ENCODE measurements at regions not wholly inside any gene's neighbourhood (a gene's known extent, or its start where the extent isn't known, plus 50 kb on each side); places are given as distances from the start of the nearest gene placed in this dataset.
"Not testable (repeated sequence)": the region's sequence is repeated elsewhere in the genome, so short reads cannot be mapped to it uniquely, and the experiment has no call there.

- no peak for TF ChIP-seq GATA1 (IDR thresholded peaks at IDR 0.05; ENCODE audit: low read depth, low read length)
- DNase-seq: no peak
Observed at GRCh38 chr22:22374579-22374978, 130.0 kb downstream of the VPREB1 start.

- TF ChIP-seq GATA1 (IDR thresholded peaks at IDR 0.05; ENCODE audit: low read depth, low read length) (no peak), POLR2A (IDR thresholded peaks at IDR 0.05; ENCODE audit: low read length) (no peak)
- no peak for DNase-seq
Observed at GRCh38 chr22:22375576-22376351, 131.2 kb downstream of the VPREB1 start.

GRCh38 chr22:22376352-22376706, 131.7 kb downstream of the VPREB1 start:
- TF ChIP-seq GATA1 (IDR thresholded peaks at IDR 0.05; ENCODE audit: low read depth, low read length) (no peak), POLR2A (IDR thresholded peaks at IDR 0.05; ENCODE audit: low read length) (no peak)
- DNase-seq: no peak

DNA sequence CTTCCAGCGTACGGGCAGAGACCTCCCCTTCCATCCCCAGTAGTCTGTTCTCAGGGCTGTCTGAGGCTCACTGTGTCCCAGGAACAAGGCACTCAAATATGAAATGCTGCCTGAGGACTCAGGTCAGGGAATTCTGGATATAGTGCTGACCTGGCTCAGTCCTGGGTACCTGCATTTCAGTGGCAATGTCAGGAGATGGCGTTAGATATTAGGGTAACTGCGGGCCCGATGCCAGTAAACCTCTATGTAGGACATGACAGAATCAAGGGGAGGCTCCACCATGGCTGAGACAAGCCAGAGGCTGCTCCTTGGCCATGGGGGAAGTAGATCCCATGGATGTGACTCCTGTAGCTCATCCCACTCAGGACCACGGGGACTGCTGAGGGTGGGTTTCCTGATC, 131.7 kb downstream of the ZNF280B start:
- DNase-seq: not testable (repeated sequence)

- TF ChIP-seq POLR2A (IDR thresholded peaks at IDR 0.05; ENCODE audit: low read length) (no peak), GATA1 (IDR thresholded peaks at IDR 0.05; ENCODE audit: low read depth, low read length) (no peak)
Observed at GRCh38 chr22:22377335-22377734, 131.2 kb downstream of the ZNF280B start.

DNA sequence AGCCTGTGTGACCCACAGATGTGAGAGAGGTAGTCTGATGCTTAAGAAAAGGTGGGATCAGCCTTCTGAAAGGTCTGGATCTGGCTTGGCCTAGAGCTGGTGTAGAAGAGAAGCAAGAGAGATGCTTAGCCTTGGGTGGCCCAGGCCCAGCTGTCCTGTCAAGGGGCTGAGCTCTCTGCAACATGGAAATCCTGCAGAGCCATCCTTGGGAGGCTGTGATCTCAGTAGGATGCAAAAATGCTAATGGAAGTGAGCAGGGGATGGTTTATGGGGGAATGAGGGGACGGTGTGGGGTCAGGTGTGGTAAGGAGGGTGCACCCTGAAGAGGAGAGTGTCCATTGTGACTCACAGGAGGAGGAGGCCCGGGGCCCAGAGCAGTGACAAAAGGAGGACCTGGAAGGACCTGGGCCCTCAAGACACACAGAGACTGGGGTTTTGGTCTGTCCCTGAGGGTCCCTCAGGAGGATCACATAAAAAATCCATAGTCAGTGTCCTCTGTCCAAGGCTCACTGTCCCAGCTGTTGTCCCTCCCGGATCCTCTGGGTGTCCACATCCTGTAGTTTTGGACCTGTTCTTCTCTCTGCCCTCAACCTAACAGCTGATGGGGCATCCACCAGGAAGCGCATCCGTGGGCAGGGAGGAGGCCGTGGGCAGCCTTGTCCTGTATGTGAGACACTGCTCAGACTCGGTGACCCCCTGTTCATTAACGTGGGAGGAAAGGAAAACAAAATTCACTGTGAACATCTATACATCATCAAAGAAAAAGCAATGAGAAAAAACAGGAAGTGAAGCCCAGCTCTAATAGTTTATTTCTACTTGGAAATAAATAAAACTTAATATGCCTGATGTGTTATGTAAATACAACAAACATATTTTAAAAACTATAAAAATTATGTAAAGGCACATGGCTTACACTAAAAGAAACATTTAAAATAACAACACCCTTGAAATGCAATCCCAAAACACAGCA, 129.8 kb downstream of the ZNF280B start:
- DNase-seq: no peak

More at GRCh38 chr22:22377335-22377734, 131.2 kb downstream of the ZNF280B start:
- no peak for DNase-seq

GRCh38 chr22:22380098-22381030, 128.2 kb downstream of the ZNF280B start:
- TF ChIP-seq GATA1 (IDR thresholded peaks at IDR 0.05; ENCODE audit: low read depth, low read length): no peak
- no peak for TF ChIP-seq POLR2A (IDR thresholded peaks at IDR 0.05; ENCODE audit: low read length)
- DNase-seq: no peak

More for the DNA sequence above, 129.8 kb downstream of the ZNF280B start:
- TF ChIP-seq POLR2A (IDR thresholded peaks at IDR 0.05; ENCODE audit: low read length) (no peak), GATA1 (IDR thresholded peaks at IDR 0.05; ENCODE audit: low read depth, low read length) (no peak)

DNA sequence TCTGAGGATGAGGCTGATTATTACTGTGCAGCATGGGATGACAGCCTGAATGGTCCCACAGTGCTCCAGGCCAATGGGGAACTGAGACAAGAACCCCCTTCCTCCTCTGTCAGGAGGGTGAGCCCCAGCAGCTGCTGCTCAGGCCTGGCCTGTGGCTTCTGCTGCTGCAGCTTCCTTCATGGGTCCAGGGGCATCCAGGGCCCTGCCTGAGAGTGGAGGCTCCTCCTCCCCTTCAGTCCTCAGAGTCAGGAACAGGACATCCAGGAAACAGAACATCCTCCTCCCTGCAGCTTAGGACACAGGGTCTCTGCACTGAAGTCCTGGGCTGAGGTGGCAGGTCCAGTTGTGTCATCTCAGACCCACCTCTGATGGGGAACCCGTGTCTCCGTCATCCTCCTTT, 127.2 kb downstream of the ZNF280B start:
- DNase-seq: not testable (repeated sequence)

- TF ChIP-seq POLR2A (IDR thresholded peaks at IDR 0.05; ENCODE audit: low read length): no peak
- no peak for TF ChIP-seq GATA1 (IDR thresholded peaks at IDR 0.05; ENCODE audit: low read depth, low read length)
- DNase-seq: no peak
Observed at GRCh38 chr22:22384267-22384666, 124.3 kb downstream of the ZNF280B start.

DNA sequence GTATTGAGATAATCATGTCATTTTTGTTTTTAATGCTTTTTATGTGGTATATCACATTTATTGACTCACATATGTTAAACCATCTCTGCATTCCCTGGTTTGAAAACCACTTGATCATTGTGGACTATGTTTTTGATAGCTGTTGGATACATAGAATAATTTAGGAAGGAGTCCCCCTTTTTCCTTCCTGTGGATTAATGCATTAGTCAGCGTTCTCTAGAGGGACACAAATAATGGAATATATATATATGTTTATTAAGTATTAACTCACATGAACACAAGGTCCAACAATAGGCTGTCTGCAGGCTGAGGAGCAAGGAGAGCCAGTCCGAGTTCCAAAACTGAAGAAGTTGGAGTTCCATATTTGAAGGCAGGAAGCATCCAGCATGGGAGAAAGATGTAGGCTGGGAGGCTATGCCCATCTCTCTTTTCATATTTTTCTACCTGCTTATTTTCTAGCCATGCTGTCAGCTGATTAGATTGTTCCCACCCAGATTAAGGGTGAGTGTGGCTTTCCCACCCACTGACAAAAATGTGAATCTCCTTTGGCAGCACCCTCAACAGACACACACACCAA, 123.8 kb downstream of the ZNF280B start:
- DNase-seq: no peak

DNA sequence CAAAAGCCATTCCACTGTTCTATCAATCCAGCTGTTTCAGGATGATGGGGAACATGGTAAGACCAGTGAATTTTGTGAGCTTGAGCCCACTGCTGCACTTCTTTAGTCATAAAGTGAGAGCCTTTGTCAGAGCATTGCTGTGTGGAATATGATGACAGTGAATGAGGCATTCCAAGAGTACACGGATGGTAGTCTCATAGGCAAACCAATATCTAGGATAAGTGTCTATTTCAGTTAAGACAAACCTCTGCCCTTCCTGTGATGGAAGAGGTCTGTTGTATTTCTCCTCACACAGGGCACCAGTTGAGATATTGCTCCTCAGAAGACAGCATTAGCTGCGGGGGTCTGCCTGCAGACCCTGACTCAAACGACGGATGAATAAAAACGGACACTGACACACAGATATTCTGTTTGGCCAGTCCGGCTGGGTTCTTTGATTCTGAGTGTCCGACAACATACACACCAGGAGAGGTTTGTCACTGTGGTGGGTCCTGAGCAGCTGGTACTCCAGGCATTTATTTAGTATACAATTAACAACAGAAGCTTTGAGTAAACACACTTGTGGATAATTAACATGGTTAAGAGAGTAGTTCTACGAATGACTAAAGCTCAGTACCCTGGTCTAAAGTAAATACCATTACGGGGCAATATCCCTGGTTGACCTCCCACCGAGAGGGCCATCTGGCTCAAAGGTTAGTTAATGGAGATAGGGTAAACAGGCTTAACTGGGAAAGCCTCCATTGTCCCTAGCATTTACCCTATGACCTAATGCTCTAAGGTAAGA, 121.7 kb downstream of the ZNF280B start:
- TF ChIP-seq POLR2A (IDR thresholded peaks at IDR 0.05; ENCODE audit: low read length) (no peak), GATA1 (IDR thresholded peaks at IDR 0.05; ENCODE audit: low read depth, low read length) (no peak)
- no peak for DNase-seq

More for the DNA sequence above, 123.8 kb downstream of the ZNF280B start:
- no peak for TF ChIP-seq POLR2A (IDR thresholded peaks at IDR 0.05; ENCODE audit: low read length)
- no peak for TF ChIP-seq GATA1 (IDR thresholded peaks at IDR 0.05; ENCODE audit: low read depth, low read length)

DNA sequence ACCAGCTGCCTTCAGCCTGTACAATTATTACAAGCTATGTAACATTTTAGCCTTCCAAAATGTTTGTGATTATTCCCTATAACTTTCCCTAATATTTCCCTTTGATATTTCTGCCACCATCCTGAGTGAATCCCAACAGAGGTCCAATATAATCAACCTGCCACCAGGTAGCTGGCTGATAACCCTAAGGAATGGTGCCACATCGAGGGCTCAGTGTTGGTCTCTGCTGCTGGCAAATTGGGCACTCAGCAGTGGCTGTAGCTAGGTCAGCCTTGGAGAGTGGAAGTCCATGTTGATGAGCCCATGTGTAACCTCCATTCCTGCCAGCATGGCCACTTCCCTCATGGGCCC, 121.2 kb downstream of the ZNF280B start:
- DNase-seq: no peak
- TF ChIP-seq POLR2A (IDR thresholded peaks at IDR 0.05; ENCODE audit: low read length): no peak
- TF ChIP-seq GATA1 (IDR thresholded peaks at IDR 0.05; ENCODE audit: low read depth, low read length): no peak

DNA sequence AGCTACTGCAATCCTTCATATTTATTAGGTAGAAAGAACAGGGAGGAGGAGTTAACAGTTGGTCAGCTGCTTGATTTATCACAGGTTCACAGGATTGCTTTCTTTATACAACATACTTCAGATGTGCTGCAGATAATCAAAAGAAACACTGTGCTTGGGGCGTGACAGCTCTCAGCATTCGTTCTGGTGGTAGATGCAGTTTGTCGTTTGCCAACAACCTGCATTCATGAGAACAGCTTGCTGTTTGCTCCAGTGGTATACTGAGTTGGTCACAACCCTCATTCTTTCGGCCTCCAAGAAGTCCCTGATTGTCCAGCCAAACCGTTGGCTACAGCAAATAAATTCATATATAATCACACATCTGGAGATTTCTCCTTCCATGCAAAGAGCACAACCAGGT, 120.5 kb downstream of the ZNF280B start:
- no peak for DNase-seq
- TF ChIP-seq GATA1 (IDR thresholded peaks at IDR 0.05; ENCODE audit: low read depth, low read length): no peak
- TF ChIP-seq POLR2A (IDR thresholded peaks at IDR 0.05; ENCODE audit: low read length): no peak
